ENCODE measurements at regions not wholly inside any gene's neighbourhood (a gene's known extent, or its start where the extent isn't known, plus 50 kb on each side); places are given as distances from the start of the nearest gene placed in this dataset.

DNA sequence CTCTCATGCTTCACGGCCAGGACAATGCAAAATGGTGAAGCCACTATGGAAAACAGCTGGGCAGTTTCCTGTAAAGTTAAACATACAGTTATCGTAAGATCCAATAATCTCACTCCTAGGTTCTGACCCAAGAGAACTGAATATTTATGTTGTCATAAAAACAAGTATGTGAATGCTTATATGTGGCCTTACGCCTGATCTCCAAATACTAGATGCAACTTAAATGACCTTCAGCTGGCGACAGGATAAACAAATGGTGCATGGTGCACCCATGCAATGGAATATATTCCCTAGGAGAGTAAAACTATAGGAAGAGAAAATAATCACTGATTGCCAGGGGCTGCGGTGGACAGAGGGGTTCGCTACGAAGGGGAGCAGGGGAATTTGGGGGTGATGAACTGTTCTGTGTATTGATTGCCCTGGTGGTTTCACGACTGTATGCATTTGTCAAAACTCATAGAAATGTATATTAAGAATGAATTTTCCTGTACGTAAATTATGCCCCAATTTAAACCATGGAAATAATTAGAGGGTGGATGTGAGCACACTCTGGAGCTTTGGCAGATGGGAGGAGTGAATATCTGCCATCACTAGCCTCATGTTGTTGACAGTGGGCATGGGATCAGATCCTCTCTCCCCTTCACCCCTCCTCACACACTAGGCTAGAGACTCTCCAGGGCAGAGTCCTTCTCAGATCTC, 100.8 kb upstream of the MYCN start:
- no peak for FAIRE-seq
- no peak overlapping the region for H3K27ac Mint-ChIP-seq (ENCODE audit: unreplicated experiment)
- no peaks in the 10 kb centered on the region for H3K4me1 ChIP-seq (ENCODE audit: insufficient read depth, low read length)
- H3K79me2 ChIP-seq (ENCODE audit: insufficient read depth, low read length): no peaks in the 10 kb centered on the region
- no peaks in the 10 kb centered on the region for H3K36me3 ChIP-seq (ENCODE audit: insufficient read depth, low read length)
- H3K4me2 ChIP-seq (ENCODE audit: low read length): no peak overlapping the region
- H2AFZ ChIP-seq (ENCODE audit: low read depth, low read length): no peak overlapping the region
- H3K4me3 Mint-ChIP-seq (ENCODE audit: unreplicated experiment): no peak overlapping the region
- no peak overlapping the region for H3K4me3 ChIP-seq (ENCODE audit: insufficient read depth, low read depth, low read length)
- no peaks in the 10 kb centered on the region for H4K20me1 ChIP-seq (ENCODE audit: insufficient read depth, low read length)
- no peaks in the 10 kb centered on the region for H3K27me3 ChIP-seq (ENCODE audit: insufficient read depth, low read length)
- peaks cover 11% of the 10 kb centered on the region for H3K27me3 Mint-ChIP-seq (ENCODE audit: low read depth, unreplicated experiment)
- no peak for DNase-seq (ENCODE audit: low read depth)
- TF ChIP-seq EZH2 (IDR thresholded peaks at IDR 0.05; ENCODE audit: insufficient read depth, low read length): no peak
- TF ChIP-seq, protein P1, sequence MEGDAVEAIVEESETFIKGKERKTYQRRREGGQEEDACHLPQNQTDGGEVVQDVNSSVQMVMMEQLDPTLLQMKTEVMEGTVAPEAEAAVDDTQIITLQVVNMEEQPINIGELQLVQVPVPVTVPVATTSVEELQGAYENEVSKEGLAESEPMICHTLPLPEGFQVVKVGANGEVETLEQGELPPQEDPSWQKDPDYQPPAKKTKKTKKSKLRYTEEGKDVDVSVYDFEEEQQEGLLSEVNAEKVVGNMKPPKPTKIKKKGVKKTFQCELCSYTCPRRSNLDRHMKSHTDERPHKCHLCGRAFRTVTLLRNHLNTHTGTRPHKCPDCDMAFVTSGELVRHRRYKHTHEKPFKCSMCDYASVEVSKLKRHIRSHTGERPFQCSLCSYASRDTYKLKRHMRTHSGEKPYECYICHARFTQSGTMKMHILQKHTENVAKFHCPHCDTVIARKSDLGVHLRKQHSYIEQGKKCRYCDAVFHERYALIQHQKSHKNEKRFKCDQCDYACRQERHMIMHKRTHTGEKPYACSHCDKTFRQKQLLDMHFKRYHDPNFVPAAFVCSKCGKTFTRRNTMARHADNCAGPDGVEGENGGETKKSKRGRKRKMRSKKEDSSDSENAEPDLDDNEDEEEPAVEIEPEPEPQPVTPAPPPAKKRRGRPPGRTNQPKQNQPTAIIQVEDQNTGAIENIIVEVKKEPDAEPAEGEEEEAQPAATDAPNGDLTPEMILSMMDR (IDR thresholded peaks at IDR 0.05; ENCODE audit: insufficient read depth, low read depth, low read length): no peak
- H3K36me3 Mint-ChIP-seq (ENCODE audit: low read depth, unreplicated experiment): no peaks in the 10 kb centered on the region
- H3K9me3 ChIP-seq (ENCODE audit: insufficient read depth, low read depth, low read length): no peaks in the 10 kb centered on the region
- peaks cover 2% of the 10 kb centered on the region for H3K9me3 Mint-ChIP-seq (ENCODE audit: unreplicated experiment)
- H3K9ac ChIP-seq (ENCODE audit: low read length): no peak overlapping the region
- peaks cover 11% of the 10 kb centered on the region for H3K4me1 Mint-ChIP-seq (ENCODE audit: low read depth, unreplicated experiment)
- no peak overlapping the region for H3K27ac ChIP-seq (ENCODE audit: low read depth, low read length)

DNA sequence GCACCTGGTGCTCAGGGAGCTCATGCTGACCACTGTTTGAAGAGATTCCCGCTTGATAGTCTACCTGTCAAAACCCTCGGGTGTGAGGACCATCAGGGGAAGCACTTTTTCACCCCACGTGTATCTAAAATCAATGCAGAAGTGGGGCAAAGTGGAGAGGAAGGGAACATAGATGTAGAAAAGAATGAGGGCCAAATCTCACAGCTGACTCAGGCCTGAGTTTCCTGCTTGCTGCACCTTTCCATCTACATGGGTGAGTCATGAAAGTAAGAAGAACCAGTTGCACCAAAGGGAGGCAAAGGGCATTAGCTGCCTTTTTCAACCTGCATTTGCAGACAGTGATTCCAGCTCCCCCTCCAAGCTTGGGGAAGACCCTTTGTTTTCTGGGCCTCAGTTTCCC, 100.2 kb upstream of the MYCN start:
- no peaks in the 10 kb centered on the region for H3K36me3 Mint-ChIP-seq (ENCODE audit: low read depth, unreplicated experiment)
- Histone ChIP-seq H4K20me1 (ENCODE audit: insufficient read depth, low read length) (no peaks in the 10 kb centered on the region), H3K27me3 (ENCODE audit: insufficient read depth, low read length) (no peaks in the 10 kb centered on the region), H3K79me2 (ENCODE audit: insufficient read depth, low read length) (no peaks in the 10 kb centered on the region), H3K9ac (ENCODE audit: low read length) (no peak overlapping the region), H3K4me1 (ENCODE audit: insufficient read depth, low read length) (no peaks in the 10 kb centered on the region), H3K4me2 (ENCODE audit: low read length) (no peak overlapping the region), H3K9me3 (ENCODE audit: insufficient read depth, low read depth, low read length) (no peaks in the 10 kb centered on the region), H3K4me3 (ENCODE audit: insufficient read depth, low read depth, low read length) (no peak overlapping the region), H3K36me3 (ENCODE audit: insufficient read depth, low read length) (no peaks in the 10 kb centered on the region), H2AFZ (ENCODE audit: low read depth, low read length) (no peak overlapping the region), H3K27ac (ENCODE audit: low read depth, low read length) (no peak overlapping the region)
- DNase-seq (ENCODE audit: low read depth) (no peak), FAIRE-seq (no peak)
- peaks cover 11% of the 10 kb centered on the region for H3K4me1 Mint-ChIP-seq (ENCODE audit: low read depth, unreplicated experiment)
- no peak overlapping the region for H3K4me3 Mint-ChIP-seq (ENCODE audit: unreplicated experiment)
- peaks cover 2% of the 10 kb centered on the region for H3K9me3 Mint-ChIP-seq (ENCODE audit: unreplicated experiment)
- H3K27me3 Mint-ChIP-seq (ENCODE audit: low read depth, unreplicated experiment): peaks cover 10% of the 10 kb centered on the region
- no peak overlapping the region for H3K27ac Mint-ChIP-seq (ENCODE audit: unreplicated experiment)
- TF ChIP-seq, protein P1 (IDR thresholded peaks at IDR 0.05; ENCODE audit: insufficient read depth, low read depth, low read length): no peak
- TF ChIP-seq EZH2 (IDR thresholded peaks at IDR 0.05; ENCODE audit: insufficient read depth, low read length): no peak

DNA sequence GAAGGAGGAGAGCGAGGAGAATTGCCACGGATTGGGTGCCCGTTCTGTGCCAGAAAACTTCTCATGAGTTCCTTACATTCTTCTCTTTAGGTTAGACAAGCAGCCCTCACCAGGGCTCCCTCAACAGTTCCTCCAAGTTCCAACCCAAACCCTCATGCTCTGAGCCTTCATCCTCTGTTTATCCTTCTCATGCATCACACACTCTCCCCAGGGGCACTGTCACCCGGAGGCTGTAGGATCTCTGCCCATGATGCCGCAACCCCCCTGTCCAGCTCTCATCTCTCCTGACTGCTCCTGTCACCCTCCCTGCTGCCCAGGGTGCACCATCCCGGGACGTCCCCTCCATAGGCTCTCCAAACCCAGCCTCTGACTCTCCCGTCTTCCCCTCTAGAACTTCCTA, 99.4 kb upstream of the MYCN start:
- Mint-ChIP-seq H3K9me3 (ENCODE audit: unreplicated experiment) (peaks cover 2% of the 10 kb centered on the region), H3K27ac (ENCODE audit: unreplicated experiment) (no peak overlapping the region), H3K36me3 (ENCODE audit: low read depth, unreplicated experiment) (no peaks in the 10 kb centered on the region), H3K27me3 (ENCODE audit: low read depth, unreplicated experiment) (peaks cover 14% of the 10 kb centered on the region), H3K4me1 (ENCODE audit: low read depth, unreplicated experiment) (peaks cover 11% of the 10 kb centered on the region), H3K4me3 (ENCODE audit: unreplicated experiment) (no peak overlapping the region)
- no peak overlapping the region for H3K9ac ChIP-seq (ENCODE audit: low read length)
- H3K79me2 ChIP-seq (ENCODE audit: insufficient read depth, low read length): no peaks in the 10 kb centered on the region
- no peak overlapping the region for H3K4me3 ChIP-seq (ENCODE audit: insufficient read depth, low read depth, low read length)
- DNase-seq (ENCODE audit: low read depth) (no peak), FAIRE-seq (no peak)
- H3K27me3 ChIP-seq (ENCODE audit: insufficient read depth, low read length): no peaks in the 10 kb centered on the region
- H3K36me3 ChIP-seq (ENCODE audit: insufficient read depth, low read length): no peaks in the 10 kb centered on the region
- no peaks in the 10 kb centered on the region for H3K9me3 ChIP-seq (ENCODE audit: insufficient read depth, low read depth, low read length)
- no peak overlapping the region for H3K27ac ChIP-seq (ENCODE audit: low read depth, low read length)
- H3K4me1 ChIP-seq (ENCODE audit: insufficient read depth, low read length): no peaks in the 10 kb centered on the region
- TF ChIP-seq EZH2 (IDR thresholded peaks at IDR 0.05; ENCODE audit: insufficient read depth, low read length): no peak
- TF ChIP-seq, protein P1 (IDR thresholded peaks at IDR 0.05; ENCODE audit: insufficient read depth, low read depth, low read length): no peak
- no peak overlapping the region for H3K4me2 ChIP-seq (ENCODE audit: low read length)
- H2AFZ ChIP-seq (ENCODE audit: low read depth, low read length): no peak overlapping the region
- no peaks in the 10 kb centered on the region for H4K20me1 ChIP-seq (ENCODE audit: insufficient read depth, low read length)

Measured in astrocyte (in vitro differentiated cells and primary cell).